Lower leg skin (tissue), 4 donors: ENCODE measurements at regions not wholly inside any gene's neighbourhood (a gene's known extent, or its start where the extent isn't known, plus 50 kb on each side); places are given as distances from the start of the nearest gene placed in this dataset.
"Not testable (repeated sequence)": the region's sequence is repeated elsewhere in the genome, so short reads cannot be mapped to it uniquely, and the experiment has no call there.

ENCODE experiments used
- DNase-seq, 2 donors: peaks; one replicate each; pipeline ENCODE4 v3.0.0-alpha.2; 2019; ENCODE audit warnings: low spot score in 2 of 2
- H3K4me3 ChIP-seq: fragments of 200-600 bp; sonication (generic); 2 replicates; pipeline ENCODE4 v1.5.1; 2017; ENCODE audit warnings: mild to moderate bottlenecking, low read depth; ENCODE audit not compliant: poor library complexity, severe bottlenecking
- POLR2A ChIP-seq, 2 donors: fragments of 450-650 bp; IDR thresholded peaks; one replicate each; pipeline ENCODE4 v1.6.1; 2016 to 2017; ENCODE audit warnings: antibody characterized with exemption in 2 of 2, mild to moderate bottlenecking in 1 of 2, moderate library complexity in 1 of 2
- WGBS, 2 donors: methylation state at CpG; one replicate each; pipeline ENCODE4 v1.1.5; 2018; 5-methylcytosine and 5-hydroxymethylcytosine counted together
- intact Hi-C: fragments of 100-400 bp; cut with DNase I; formaldehyde crosslinking; loops from one replicate; pipeline ENCODE4 v1.15.0; 2023; ENCODE audit warnings: low total_unique reads
- TF ChIP-seq, protein P1 (sequence below), 3 donors: fragments of 450-650 bp; IDR thresholded peaks; one replicate each; pipeline ENCODE4 v1.5.1; 2016; ENCODE audit warnings: antibody characterized with exemption in 3 of 3, mild to moderate bottlenecking in 3 of 3, moderate library complexity in 2 of 3

DNA sequence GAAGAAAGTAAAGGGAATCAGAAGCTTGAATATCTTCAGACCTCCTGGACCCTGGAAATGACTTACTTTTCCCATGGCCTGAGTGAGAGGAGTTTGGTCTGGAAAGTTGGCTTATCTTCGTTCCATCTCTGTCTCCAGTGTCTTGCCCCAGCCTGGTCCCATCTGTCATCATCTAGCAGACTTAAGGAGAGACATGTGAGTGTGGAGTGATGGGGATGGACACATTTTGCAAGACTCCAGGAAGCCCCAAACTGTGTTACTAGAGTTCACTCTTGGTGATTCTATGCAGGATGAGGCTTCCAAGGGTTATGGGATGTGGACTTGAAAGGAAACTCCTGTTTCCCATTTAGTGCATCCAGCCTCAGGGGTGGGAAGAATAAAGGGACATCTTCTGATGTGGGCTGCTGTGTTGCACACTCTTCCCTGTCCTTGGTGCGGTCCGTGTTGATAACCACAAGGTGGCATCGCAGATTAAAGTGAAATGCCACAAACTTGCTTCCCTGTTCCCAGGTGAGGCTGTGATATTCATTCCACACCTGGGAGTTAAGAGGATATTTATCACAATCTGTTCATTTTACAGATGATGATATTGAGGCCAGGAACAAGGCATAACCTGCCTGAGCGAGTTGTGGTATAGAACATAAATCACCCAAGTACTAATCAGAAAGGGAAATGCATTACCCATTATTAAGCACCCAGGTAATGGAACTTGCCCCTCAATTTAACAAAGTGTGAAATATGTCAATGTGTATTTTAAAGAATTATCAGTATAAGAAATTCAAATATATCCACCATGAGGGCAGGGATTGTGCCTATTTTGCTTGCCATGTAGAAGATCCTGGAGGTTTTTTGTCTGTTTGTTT lies 269.9 kb upstream of the PAPPA start:
- TF ChIP-seq POLR2A (IDR thresholded peaks at IDR 0.05), result no peak
- TF ChIP-seq, protein P1, sequence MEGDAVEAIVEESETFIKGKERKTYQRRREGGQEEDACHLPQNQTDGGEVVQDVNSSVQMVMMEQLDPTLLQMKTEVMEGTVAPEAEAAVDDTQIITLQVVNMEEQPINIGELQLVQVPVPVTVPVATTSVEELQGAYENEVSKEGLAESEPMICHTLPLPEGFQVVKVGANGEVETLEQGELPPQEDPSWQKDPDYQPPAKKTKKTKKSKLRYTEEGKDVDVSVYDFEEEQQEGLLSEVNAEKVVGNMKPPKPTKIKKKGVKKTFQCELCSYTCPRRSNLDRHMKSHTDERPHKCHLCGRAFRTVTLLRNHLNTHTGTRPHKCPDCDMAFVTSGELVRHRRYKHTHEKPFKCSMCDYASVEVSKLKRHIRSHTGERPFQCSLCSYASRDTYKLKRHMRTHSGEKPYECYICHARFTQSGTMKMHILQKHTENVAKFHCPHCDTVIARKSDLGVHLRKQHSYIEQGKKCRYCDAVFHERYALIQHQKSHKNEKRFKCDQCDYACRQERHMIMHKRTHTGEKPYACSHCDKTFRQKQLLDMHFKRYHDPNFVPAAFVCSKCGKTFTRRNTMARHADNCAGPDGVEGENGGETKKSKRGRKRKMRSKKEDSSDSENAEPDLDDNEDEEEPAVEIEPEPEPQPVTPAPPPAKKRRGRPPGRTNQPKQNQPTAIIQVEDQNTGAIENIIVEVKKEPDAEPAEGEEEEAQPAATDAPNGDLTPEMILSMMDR (IDR thresholded peaks at IDR 0.05), result no peak
- no peak overlapping the region for H3K4me3 ChIP-seq
- intact Hi-C loops, result no loop called here
- WGBS, 2 donors, result 32 to 46% methylated on average over 5 of the region's 5 CpGs
- no peak for DNase-seq

DNA sequence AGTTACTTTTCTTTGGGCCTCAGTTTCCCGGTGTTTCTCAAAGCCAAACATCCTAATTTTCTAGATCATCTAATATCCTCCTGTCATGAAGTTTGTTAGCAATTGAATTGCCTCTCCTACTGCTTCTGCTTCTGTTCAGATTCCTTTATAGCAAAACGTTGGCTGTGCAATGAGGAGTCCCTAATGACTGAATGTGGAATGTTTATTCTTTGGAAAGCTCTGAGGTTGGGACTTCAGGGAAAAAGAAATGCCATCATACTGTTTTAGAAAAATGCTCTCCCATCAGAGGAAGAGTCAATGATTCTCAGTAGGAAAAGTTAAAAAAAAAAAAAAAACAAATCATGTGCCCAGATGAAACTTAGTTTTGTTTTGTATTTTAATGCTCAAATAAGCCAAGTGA lies 268.7 kb upstream of the PAPPA start:
- no peak for DNase-seq
- no peak overlapping the region for H3K4me3 ChIP-seq
- 52 to 60% methylated on average over 2 of the region's 2 CpGs for WGBS, 2 donors
- intact Hi-C loops, result no loop called here
- TF ChIP-seq POLR2A (IDR thresholded peaks at IDR 0.05), result no peak
- TF ChIP-seq, protein P1 (IDR thresholded peaks at IDR 0.05), result no peak

DNA sequence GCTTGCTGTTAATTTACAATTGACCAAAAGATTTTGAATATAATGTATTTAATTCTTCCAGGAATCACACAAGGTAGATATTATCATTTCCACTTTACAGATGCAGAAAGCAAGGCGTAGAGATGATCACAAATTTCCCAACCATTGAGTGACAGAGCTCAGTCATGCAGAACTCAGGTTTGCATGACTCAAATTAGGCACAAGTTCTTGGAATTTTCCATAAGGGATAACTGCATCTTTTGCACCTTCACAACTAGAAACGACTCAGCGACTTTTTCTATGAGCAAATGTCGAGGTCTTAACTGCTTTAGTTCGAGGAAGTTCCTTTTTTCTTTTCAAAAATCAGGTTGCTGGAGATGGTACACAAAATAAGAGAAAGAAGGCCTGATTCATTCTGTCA lies 265.5 kb upstream of the PAPPA start:
- WGBS, 2 donors, result 88 to 91% methylated on average over 5 of the region's 5 CpGs
- H3K4me3 ChIP-seq, result no peak overlapping the region
- TF ChIP-seq, protein P1 (IDR thresholded peaks at IDR 0.05), result no peak
- TF ChIP-seq POLR2A (IDR thresholded peaks at IDR 0.05), result no peak
- DNase-seq, result no peak
- intact Hi-C loops, result no loop called here

DNA sequence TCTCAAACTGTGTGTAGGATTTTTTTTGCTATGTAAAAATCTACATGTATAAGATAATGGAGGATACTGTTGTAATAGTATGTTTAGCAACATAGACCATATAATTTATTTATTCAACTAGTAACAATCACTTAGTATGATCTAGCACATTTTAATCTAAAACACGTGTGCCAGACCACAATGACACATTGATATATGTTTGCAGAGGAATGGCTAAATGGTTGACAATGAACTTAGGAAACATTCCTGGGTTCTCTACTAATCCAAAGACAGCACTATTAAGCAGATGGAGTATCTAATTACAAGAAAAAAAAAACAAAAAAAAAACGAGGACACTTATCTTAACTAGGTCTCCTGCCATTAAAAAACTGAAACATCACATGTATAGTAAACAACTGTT lies 261.7 kb upstream of the PAPPA start:
- WGBS, 2 donors, result 16 to 20% methylated on average over 2 of the region's 2 CpGs
- no peak overlapping the region for H3K4me3 ChIP-seq
- intact Hi-C loops, result no loop called here
- DNase-seq, result no peak
- TF ChIP-seq, protein P1 (IDR thresholded peaks at IDR 0.05), result no peak
- no peak for TF ChIP-seq POLR2A (IDR thresholded peaks at IDR 0.05)

DNA sequence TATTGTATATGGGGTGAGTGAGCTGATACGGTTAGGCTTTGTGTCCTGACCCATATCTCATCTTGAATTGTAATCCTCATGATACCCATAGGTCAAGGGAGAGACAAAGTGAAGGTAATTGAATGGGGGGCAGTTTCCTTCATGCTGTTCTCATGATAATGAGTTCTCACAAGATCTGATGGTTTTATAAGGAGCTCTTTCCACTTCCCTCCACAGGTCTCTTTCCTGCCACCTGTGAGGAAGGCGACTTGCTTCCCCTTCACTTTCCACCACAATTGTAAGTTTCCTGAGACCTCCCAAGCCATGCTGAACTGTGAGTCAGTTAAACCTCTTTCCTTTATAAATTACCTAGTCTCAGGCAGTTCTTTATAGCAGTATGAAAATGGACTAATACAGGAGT lies 255.1 kb upstream of the PAPPA start:
- intact Hi-C loops, DNase-seq, H3K4me3 ChIP-seq: not testable (repeated sequence)
- WGBS, 2 donors, result 69 to 77% methylated on average over 2 of the region's 2 CpGs

DNA sequence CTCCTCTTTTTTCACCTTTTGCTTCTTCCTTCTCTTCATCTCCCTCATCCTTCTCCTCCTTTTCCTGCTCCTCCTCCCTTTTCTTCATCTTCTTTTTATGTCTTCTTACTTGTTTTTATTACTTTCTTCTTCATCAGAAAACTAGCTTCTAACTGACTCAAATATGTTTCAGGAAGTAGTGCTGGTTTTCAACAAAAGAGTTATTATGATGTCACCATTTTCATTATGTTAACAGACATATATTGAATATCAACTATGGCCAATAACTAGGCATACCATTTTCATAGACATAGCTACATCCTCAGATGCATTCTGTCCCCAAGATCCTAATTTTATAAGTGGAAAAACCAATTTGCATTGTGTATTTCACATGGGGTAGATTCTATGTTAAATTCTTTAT lies 252.9 kb upstream of the PAPPA start:
- intact Hi-C loops, result no loop called here
- no peak for TF ChIP-seq POLR2A (IDR thresholded peaks at IDR 0.05)
- TF ChIP-seq, protein P1 (IDR thresholded peaks at IDR 0.05), result no peak
- no peak overlapping the region for H3K4me3 ChIP-seq
- no peak for DNase-seq
